Jurkat, Clone E6-1 (cell line): ENCODE measurements at regions not wholly inside any gene's neighbourhood (a gene's known extent, or its start where the extent isn't known, plus 50 kb on each side); places are given as distances from the start of the nearest gene placed in this dataset.

Experiments used
- DNase-seq: peaks from one replicate; pipeline ENCODE4 v3.0.0-alpha.2; 2011; ENCODE audit warnings: low read depth, low spot score
- H3K4me3 ChIP-seq: 2 replicates; pipeline ENCODE4 v1.5.1; 2011; ENCODE audit warnings: mild to moderate bottlenecking, low read length, control low read depth, moderate library complexity

GRCh38 chr7:1286946-1287645 is 54.4 kb downstream of the UNCX start:
- H3K4me3 ChIP-seq, result no peak overlapping the region
- DNase-seq, result no peak

GRCh38 chr7:1287752-1288201 is 55.1 kb downstream of the UNCX start:
- DNase-seq, result no peak
- no peak overlapping the region for H3K4me3 ChIP-seq

GRCh38 chr7:1288390-1288995 is 55.8 kb downstream of the UNCX start:
- no peak overlapping the region for H3K4me3 ChIP-seq
- no peak for DNase-seq

- H3K4me3 ChIP-seq, result no peak overlapping the region
- no peak for DNase-seq
Observed at GRCh38 chr7:1288996-1289551, 56.4 kb downstream of the UNCX start.

- no peak for DNase-seq
- H3K4me3 ChIP-seq, result no peak overlapping the region
Observed at GRCh38 chr7:1289666-1290025, 57.0 kb downstream of the UNCX start.

- H3K4me3 ChIP-seq, result peak overlapping the region; percentile 45
- DNase-seq, result peak; percentile 34
Observed at GRCh38 chr7:1290026-1290678, 57.5 kb downstream of the UNCX start.

GRCh38 chr7:1290679-1291356 is 58.1 kb downstream of the UNCX start:
- DNase-seq, result no peak
- H3K4me3 ChIP-seq, result peak overlapping the region; percentile 45

GRCh38 chr7:1291357-1291689 is 58.7 kb downstream of the UNCX start:
- DNase-seq, result no peak
- no peak overlapping the region for H3K4me3 ChIP-seq

- no peak for DNase-seq
- H3K4me3 ChIP-seq, result no peak overlapping the region
Observed at GRCh38 chr7:1291845-1292765, 59.4 kb downstream of the UNCX start.

GRCh38 chr7:1292972-1293830 is 60.5 kb downstream of the UNCX start:
- H3K4me3 ChIP-seq, result no peak overlapping the region
- DNase-seq, result no peak

- DNase-seq, result no peak
- no peak overlapping the region for H3K4me3 ChIP-seq
Observed at GRCh38 chr7:1293950-1294411, 61.3 kb downstream of the UNCX start.

- H3K4me3 ChIP-seq, result no peak overlapping the region
- no peak for DNase-seq
Observed at GRCh38 chr7:1295776-1296355, 63.2 kb downstream of the UNCX start.

GRCh38 chr7:1296356-1296981 is 63.8 kb downstream of the UNCX start:
- no peak for DNase-seq
- no peak overlapping the region for H3K4me3 ChIP-seq

GRCh38 chr7:1297017-1297960 is 64.6 kb downstream of the UNCX start:
- no peak overlapping the region for H3K4me3 ChIP-seq
- DNase-seq, result no peak

- H3K4me3 ChIP-seq, result no peak overlapping the region
- DNase-seq, result no peak
Observed at GRCh38 chr7:1298051-1298930, 65.6 kb downstream of the UNCX start.
